Left cardiac atrium (tissue), 4 donors: ENCODE measurements at regions not wholly inside any gene's neighbourhood (a gene's known extent, or its start where the extent isn't known, plus 50 kb on each side); places are given as distances from the start of the nearest gene placed in this dataset.

Source experiments
- ATAC-seq, 2 donors: fragments of 200-7000 bp; cut with Tn5 transposase; one replicate each; pipeline ENCODE4 v1.9.1; 2020; ENCODE audit warnings: mild to moderate bottlenecking in 2 of 2, moderate library complexity in 2 of 2
- DNase-seq: peaks from one replicate; pipeline ENCODE4 v3.0.0-alpha.2; 2020
- intact Hi-C, 2 donors: fragments of 100-400 bp; cut with DNase I; formaldehyde crosslinking; loops; one replicate each; pipeline versions ENCODE4 v1.14.1 to v1.15.1; 2022 to 2023
- donor health status: DM: no; HTN: yes; CAD: no.
- donor health status: DM: no; HTN: yes; CAD: no; lungs with severe emphysema.
- donor health status: DM: yes; HTN: yes; CAD: no.
- donor health status: Dilated cardiomyopathy.

GRCh38 chr2:217387776-217388387 lies 528.0 kb upstream of the TNP1 start:
- intact Hi-C loops: no loop called here
- ATAC-seq (peak in 1 of 2 donors; percentile 76), DNase-seq (no peak)

- no peak for ATAC-seq
- no peak for DNase-seq
- intact Hi-C loops: no loop called here
Measured at GRCh38 chr2:217386041-217386440, 526.2 kb upstream of the TNP1 start.

GRCh38 chr2:217383620-217384019 lies 523.8 kb upstream of the TNP1 start:
- intact Hi-C loops: no loop called here
- ATAC-seq: no peak

GRCh38 chr2:217382794-217383193 lies 522.9 kb upstream of the TNP1 start:
- intact Hi-C loops: no loop called here
- DNase-seq: no peak
- ATAC-seq: peak; percentile 67 to 68

More at GRCh38 chr2:217383620-217384019, 523.8 kb upstream of the TNP1 start:
- DNase-seq: no peak

GRCh38 chr2:217379807-217380206 lies 519.9 kb upstream of the TNP1 start:
- ATAC-seq: no peak
- intact Hi-C loops: no loop called here
- no peak for DNase-seq

DNA sequence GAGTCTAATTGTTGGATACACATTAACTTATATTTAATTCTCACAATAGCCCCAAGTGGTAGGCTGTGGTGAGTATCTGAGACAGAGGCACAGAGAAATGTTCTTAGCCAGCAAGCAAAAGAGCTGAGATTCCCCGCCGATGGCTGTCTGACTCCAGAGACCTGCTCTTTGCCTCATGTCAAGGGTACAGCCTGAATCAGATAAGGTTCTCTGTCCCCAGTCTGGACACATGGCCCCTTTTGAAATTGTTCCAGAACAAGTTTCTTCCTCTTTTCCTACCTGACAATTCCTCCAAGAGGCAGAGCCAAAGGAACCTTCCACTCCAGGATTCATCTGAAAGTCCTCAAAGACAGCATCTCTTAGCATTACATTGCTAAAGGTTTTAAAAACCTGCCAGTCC lies 512.9 kb upstream of the TNP1 start:
- DNase-seq (no peak), ATAC-seq (no peak)
- intact Hi-C loops: no loop called here

GRCh38 chr2:217371781-217372213 lies 511.9 kb upstream of the TNP1 start:
- DNase-seq (no peak), ATAC-seq (peak; percentile 34 to 49)
- intact Hi-C loops: no loop called here

DNA sequence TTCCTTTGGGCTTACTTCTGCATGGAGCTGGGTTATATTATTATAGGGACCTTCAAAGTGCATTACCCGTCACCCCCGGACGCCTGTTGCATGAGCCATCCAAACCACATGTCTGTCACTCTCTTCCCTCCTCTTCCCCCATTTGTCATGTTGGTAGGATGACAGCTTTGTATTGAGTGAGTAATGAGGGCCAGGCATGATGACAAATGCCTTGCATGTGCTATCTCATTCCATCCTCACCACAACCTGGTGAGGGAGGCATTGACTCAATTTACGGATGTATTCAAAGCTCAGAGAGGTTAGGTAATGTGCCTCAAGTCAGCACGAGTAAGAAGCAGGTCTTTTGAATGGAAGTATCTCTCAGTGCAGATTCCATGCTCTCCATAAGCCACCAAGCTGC lies 510.5 kb upstream of the TNP1 start:
- intact Hi-C loops: no loop called here
- ATAC-seq: peak in 1 of 2 donors; percentile 44
- DNase-seq: no peak

- DNase-seq: no peak
- no peak for ATAC-seq
- intact Hi-C loops: no loop called here
Measured at GRCh38 chr2:217367464-217367863, 507.6 kb upstream of the TNP1 start.

DNA sequence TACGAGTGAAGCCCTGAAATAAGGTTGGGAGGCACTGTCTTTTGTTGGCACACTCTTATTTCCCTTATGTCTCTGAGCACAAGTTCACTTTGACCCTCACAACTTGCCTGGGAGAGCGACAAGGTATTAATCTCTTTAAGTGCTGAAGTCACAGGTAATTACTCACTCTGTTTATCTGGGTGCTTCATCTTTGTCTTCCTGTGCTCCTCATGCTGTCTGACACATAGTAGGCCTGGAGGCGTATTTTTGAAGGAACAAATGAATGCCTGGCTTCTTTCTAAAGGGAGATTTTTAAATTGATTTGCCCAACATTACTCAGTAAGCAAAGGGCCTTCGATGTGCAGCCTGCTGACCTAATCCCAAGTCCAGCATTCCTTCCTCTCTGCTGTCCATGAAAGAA lies 507.1 kb upstream of the TNP1 start:
- ATAC-seq: no peak
- DNase-seq: no peak
- intact Hi-C loops: no loop called here

GRCh38 chr2:217366266-217366895 lies 506.5 kb upstream of the TNP1 start:
- DNase-seq (no peak), ATAC-seq (no peak)
- intact Hi-C loops: no loop called here

GRCh38 chr2:217365656-217366055 lies 505.8 kb upstream of the TNP1 start:
- intact Hi-C loops: no loop called here
- ATAC-seq: no peak
- DNase-seq: no peak

GRCh38 chr2:217364224-217364623 lies 504.4 kb upstream of the TNP1 start:
- DNase-seq (no peak), ATAC-seq (no peak)
- intact Hi-C loops: no loop called here

GRCh38 chr2:217363470-217363869 lies 503.6 kb upstream of the TNP1 start:
- intact Hi-C loops: no loop called here
- ATAC-seq: no peak

GRCh38 chr2:217362710-217363109 lies 502.8 kb upstream of the TNP1 start:
- intact Hi-C loops: no loop called here
- ATAC-seq (no peak), DNase-seq (no peak)

More at GRCh38 chr2:217363470-217363869, 503.6 kb upstream of the TNP1 start:
- DNase-seq: no peak

DNA sequence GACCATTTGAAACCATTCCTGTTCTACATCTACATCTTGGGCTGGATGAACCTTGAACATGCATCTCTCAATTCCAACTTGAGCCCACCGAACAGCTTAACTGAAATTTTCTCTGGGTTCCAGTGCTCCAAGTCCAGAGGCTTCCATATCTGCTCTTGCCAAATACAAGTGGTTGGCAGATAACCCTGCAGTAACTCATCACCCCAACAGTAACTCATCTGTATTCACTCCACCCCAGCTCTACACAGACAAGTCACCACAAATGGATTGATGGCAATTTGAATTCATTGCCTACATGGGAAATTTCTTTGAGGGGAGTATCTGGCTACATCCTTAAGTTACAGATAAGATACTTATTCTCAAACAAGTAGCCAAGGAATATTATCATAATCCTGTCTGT lies 502.4 kb upstream of the TNP1 start:
- no peak for ATAC-seq
- intact Hi-C loops: no loop called here
- no peak for DNase-seq

DNA sequence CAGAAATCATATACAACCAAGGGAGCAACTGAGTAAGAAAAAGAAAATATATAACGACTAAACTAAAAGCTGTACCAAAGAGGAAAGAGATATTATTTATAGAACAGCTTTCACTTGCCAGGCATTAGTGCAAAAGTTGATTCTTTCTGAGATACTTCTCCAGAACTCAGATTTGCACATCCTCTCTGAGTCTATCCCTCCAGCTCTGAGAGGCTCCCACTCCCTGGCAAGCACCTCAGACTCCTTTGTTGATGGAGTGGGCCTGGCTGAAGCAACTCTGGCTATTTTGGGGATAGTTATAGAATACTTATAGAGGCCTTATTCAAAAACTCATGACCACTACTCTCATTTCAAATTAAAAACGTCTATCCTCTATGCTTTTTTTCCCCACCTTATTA lies 501.6 kb upstream of the TNP1 start:
- DNase-seq: no peak
- intact Hi-C loops: no loop called here
- peak in 1 of 2 donors; percentile 50 for ATAC-seq

- ATAC-seq (peak; percentile 67 to 91), DNase-seq (no peak)
Measured at GRCh38 chr2:217360781-217361482, 501.1 kb upstream of the TNP1 start.

GRCh38 chr2:217360111-217360510 lies 500.2 kb upstream of the TNP1 start:
- ATAC-seq (no peak), DNase-seq (no peak)
- intact Hi-C loops: no loop called here

More at GRCh38 chr2:217360781-217361482, 501.1 kb upstream of the TNP1 start:
- intact Hi-C loops: no loop called here

DNA sequence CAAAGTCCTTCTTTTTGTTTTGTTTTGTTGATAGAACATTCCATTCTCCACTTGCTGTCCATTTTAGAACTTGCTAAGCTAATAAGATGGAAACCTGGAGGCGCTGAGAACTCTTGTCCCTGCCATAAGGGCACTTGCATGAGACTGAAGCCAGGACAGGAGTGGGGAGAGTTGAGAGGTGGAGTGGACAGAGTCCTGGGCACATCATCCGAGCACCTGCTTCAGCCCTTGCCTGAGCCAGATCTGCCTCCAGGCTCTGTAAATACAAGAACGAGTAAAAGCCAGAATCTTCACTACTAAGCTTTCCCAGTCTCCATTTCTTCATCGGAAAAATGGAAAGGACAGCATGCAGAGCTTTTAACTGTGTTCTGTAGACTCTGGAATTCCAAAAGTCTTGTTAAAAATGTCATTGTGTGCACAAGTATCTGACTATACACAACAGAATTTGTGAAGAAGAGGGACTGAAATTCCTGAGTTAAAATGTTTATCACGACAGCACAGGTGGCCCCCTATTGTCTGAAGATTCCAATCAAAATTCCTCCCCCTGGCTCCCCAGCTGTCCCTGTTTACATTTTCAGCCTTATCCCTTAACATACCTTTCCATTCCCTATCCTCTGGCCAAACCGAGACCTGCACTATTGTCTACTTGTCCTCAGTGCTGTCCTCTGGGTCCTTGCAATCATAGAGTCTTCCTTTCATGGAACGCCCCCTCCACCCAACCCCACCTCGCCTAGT lies 498.2 kb upstream of the TNP1 start:
- DNase-seq (no peak), ATAC-seq (no peak)
- intact Hi-C loops: no loop called here
